Gastroesophageal sphincter (tissue), 4 donors: ENCODE measurements at regions not wholly inside any gene's neighbourhood (a gene's known extent, or its start where the extent isn't known, plus 50 kb on each side); places are given as distances from the start of the nearest gene placed in this dataset.
"Not testable (repeated sequence)": the region's sequence is repeated elsewhere in the genome, so short reads cannot be mapped to it uniquely, and the experiment has no call there.

Source experiments
- ATAC-seq: fragments of 150-250 bp; one replicate; pipeline ENCODE4 v1.9.1; 2016; ENCODE audit warnings: mild to moderate bottlenecking, moderate library complexity
- H3K27ac ChIP-seq, 4 donors: fragments of 200-600 bp; sonication (generic) in 3 of 4; 1 replicate in 3 of 4; 2 replicates in 1 of 4; pipeline ENCODE4 v1.5.1; 2016 to 2019
- H3K27me3 ChIP-seq: fragments of 200-600 bp; sonication (generic); one replicate; pipeline ENCODE4 v1.5.1; 2019
- H3K36me3 ChIP-seq, 2 donors: fragments of 200-600 bp; sonication (generic); one replicate each; pipeline ENCODE4 v1.5.1; 2019; ENCODE audit warnings: control low read depth in 1 of 2
- H3K4me1 ChIP-seq, 3 donors: fragments of 200-600 bp; sonication (generic); 1 replicate in 2 of 3; 2 replicates in 1 of 3; pipeline ENCODE4 v1.5.1; 2016 to 2019; ENCODE audit warnings: control low read depth in 2 of 3
- H3K4me3 ChIP-seq, 2 donors: fragments of 200-600 bp; sonication (generic); one replicate each; pipeline ENCODE4 v1.5.1; 2019; ENCODE audit warnings: mild to moderate bottlenecking in 1 of 2, moderate library complexity in 1 of 2
- H3K9me3 ChIP-seq, 3 donors: fragments of 200-600 bp; sonication (generic); one replicate each; pipeline ENCODE4 v1.5.1; 2017 to 2019; ENCODE audit warnings: control low read depth in 2 of 3
- CTCF ChIP-seq, 4 experiments: fragments of 200-600 bp in 2 of 4; fragments of 450-650 bp in 2 of 4; sonication (generic) in 1 of 4; IDR thresholded peaks; one replicate each; pipeline ENCODE4 v1.5.1; 2017 to 2019; ENCODE audit warnings: antibody characterized with exemption in 4 of 4, mild to moderate bottlenecking in 2 of 4, moderate library complexity in 2 of 4
- EP300 ChIP-seq: sonication (generic); formaldehyde crosslinking; IDR thresholded peaks from one replicate; pipeline ENCODE4 v1.6.1; 2017; ENCODE audit warnings: antibody characterized with exemption, mild to moderate bottlenecking
- POLR2A ChIP-seq, 2 donors: fragments of 450-650 bp; IDR thresholded peaks; one replicate each; pipeline ENCODE4 v1.6.1; 2017; ENCODE audit warnings: antibody characterized with exemption in 2 of 2, mild to moderate bottlenecking in 2 of 2, moderate library complexity in 1 of 2
- POLR2AphosphoS5 ChIP-seq: sonication (generic); formaldehyde crosslinking; IDR thresholded peaks from one replicate; pipeline ENCODE4 v1.6.1; 2017; ENCODE audit warnings: antibody characterized with exemption
- WGBS, 2 donors: methylation state at CpG; one replicate each; pipeline ENCODE4 v1.1.5; 2018; ENCODE audit warnings: low coverage in 1 of 2; 5-methylcytosine and 5-hydroxymethylcytosine counted together

GRCh38 chr22:48482771-48483170 is 1344.9 kb downstream of the BRD1 start:
- no peak for ATAC-seq
- no peak overlapping the region for H3K4me3 ChIP-seq
- H3K27me3 ChIP-seq = peaks cover 58% of the 10 kb centered on the region
- WGBS, 2 donors = 65 to 86% methylated on average over 2 of the region's 2 CpGs
- H3K4me1 ChIP-seq = no peaks in the 10 kb centered on the region
- no peak for TF ChIP-seq POLR2A (IDR thresholded peaks at IDR 0.05)
- no peak overlapping the region for H3K27ac ChIP-seq
- no peaks in the 10 kb centered on the region for H3K36me3 ChIP-seq
- H3K9me3 ChIP-seq = no peaks in the 10 kb centered on the region

- not testable (repeated sequence) for H3K4me3 ChIP-seq, H3K36me3 ChIP-seq, H3K27ac ChIP-seq, ATAC-seq, H3K9me3 ChIP-seq, H3K4me1 ChIP-seq
- H3K27me3 ChIP-seq = peaks cover 58% of the 10 kb centered on the region
- WGBS, 2 donors = 94 to 100% methylated on average over 2 to 9 of the region's 11 CpGs
These were observed 1345.5 kb downstream of the BRD1 start for GRCh38 chr22:48482198-48482597.

GRCh38 chr22:48481748-48482147 is 1345.9 kb downstream of the BRD1 start:
- H3K4me1 ChIP-seq = no peaks in the 10 kb centered on the region
- H3K36me3 ChIP-seq = no peaks in the 10 kb centered on the region
- WGBS, 2 donors = 100% methylated on average over 1 to 2 of the region's 2 CpGs
- no peak overlapping the region for H3K4me3 ChIP-seq
- H3K9me3 ChIP-seq = no peaks in the 10 kb centered on the region
- H3K27ac ChIP-seq = no peak overlapping the region
- TF ChIP-seq POLR2AphosphoS5 (no peak), POLR2A (IDR thresholded peaks at IDR 0.05) (no peak)
- H3K27me3 ChIP-seq = peaks cover 56% of the 10 kb centered on the region
- no peak for ATAC-seq

DNA sequence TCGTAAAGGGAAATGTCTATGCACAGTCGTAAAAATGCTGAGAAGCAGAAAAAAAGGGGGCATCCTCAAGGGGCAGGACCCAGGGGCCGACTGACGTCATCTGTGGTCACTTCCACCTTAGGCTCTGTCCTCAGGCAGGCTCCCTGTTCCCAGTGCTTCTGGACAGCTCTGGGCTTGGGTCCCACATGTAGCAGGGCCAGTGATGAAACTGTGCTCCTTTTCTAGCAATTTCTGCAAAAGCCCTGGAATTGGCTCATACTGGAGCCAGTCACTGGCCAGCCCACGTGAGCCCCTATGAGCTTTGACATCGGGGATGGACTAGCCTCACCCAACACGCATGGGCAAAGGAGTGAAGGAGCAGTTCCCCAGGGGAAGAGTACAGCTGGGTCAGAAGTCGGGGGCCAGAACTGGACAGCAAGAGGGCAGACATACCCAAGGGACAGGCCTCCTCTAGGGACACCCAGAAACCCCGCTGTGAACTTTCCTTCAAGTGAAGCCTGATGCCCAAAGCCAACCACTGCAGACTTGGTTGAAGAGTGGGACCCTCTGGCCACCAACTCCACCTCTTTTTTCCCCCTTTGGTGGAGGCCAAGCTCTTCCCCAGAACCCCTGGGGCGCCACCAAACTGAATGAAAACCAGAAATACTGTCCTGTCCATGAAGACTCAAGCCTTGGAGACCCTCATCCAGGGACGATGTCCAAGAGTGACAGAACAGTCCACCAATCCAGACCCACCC is 1349.0 kb downstream of the BRD1 start:
- Histone ChIP-seq H3K9me3 (no peaks in the 10 kb centered on the region), H3K4me1 (no peaks in the 10 kb centered on the region), H3K4me3 (no peak overlapping the region), H3K27me3 (peaks cover 63% of the 10 kb centered on the region), H3K36me3 (no peaks in the 10 kb centered on the region), H3K27ac (no peak overlapping the region)
- no peak for TF ChIP-seq POLR2AphosphoS5
- TF ChIP-seq POLR2A (IDR thresholded peaks at IDR 0.05) = no peak
- TF ChIP-seq EP300 = no peak
- no peak for TF ChIP-seq CTCF (IDR thresholded peaks at IDR 0.05)
- ATAC-seq = no peak
- 80 to 93% methylated on average over 3 to 6 of the region's 11 CpGs for WGBS, 2 donors

DNA sequence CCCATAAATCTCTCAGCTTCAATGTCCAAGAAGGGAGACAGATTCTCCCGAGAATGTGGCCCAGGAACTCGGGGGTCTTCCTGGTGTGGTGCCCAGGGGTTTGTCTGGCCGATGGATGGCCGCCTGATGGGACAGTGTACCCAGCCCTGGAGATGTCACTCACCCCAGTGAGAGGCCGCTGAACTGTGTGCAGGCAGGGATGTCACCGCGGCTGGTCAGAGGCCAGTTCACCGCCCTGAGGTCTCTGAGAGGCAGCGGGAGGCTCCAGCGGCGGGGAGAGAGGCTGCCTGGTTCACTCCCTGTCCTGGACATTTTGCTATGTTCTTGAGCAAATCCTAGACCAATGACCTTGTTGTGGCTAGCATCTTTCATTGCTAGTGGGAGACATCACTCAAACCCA is 1349.5 kb downstream of the BRD1 start:
- Histone ChIP-seq H3K36me3 (no peaks in the 10 kb centered on the region), H3K9me3 (no peaks in the 10 kb centered on the region), H3K4me3 (no peak overlapping the region), H3K4me1 (no peaks in the 10 kb centered on the region), H3K27ac (no peak overlapping the region), H3K27me3 (peaks cover 69% of the 10 kb centered on the region)
- ATAC-seq = no peak
- TF ChIP-seq POLR2AphosphoS5 = no peak
- TF ChIP-seq EP300 = no peak
- no peak for TF ChIP-seq POLR2A (IDR thresholded peaks at IDR 0.05)
- no peak for TF ChIP-seq CTCF (IDR thresholded peaks at IDR 0.05)
- WGBS, 2 donors = 63 to 87% methylated on average over 2 to 7 of the region's 11 CpGs

GRCh38 chr22:48477031-48477721 is 1350.5 kb downstream of the BRD1 start:
- no CpG with 5 or more reads among the region's 22 CpGs for WGBS, 2 donors

GRCh38 chr22:48476577-48476976 is 1351.1 kb downstream of the BRD1 start:
- no peak for ATAC-seq
- Histone ChIP-seq H3K36me3 (no peaks in the 10 kb centered on the region), H3K27me3 (peaks cover 61% of the 10 kb centered on the region), H3K27ac (no peak overlapping the region), H3K4me1 (no peaks in the 10 kb centered on the region), H3K4me3 (no peak overlapping the region), H3K9me3 (no peaks in the 10 kb centered on the region)
- TF ChIP-seq EP300 (no peak), POLR2AphosphoS5 (no peak), POLR2A (IDR thresholded peaks at IDR 0.05) (no peak), CTCF (IDR thresholded peaks at IDR 0.05) (no peak)
- 100% methylated on average over 2 of the region's 5 CpGs; no CpG with 5 or more reads in 1 of the 2 donors for WGBS, 2 donors

More at GRCh38 chr22:48477031-48477721, 1350.5 kb downstream of the BRD1 start:
- no peak overlapping the region for H3K27ac ChIP-seq
- peaks cover 67% of the 10 kb centered on the region for H3K27me3 ChIP-seq
- no peaks in the 10 kb centered on the region for H3K4me1 ChIP-seq
- H3K4me3 ChIP-seq = no peak overlapping the region
- TF ChIP-seq POLR2A (IDR thresholded peaks at IDR 0.05) = no peak
- H3K36me3 ChIP-seq = no peaks in the 10 kb centered on the region
- ATAC-seq = no peak
- H3K9me3 ChIP-seq = no peaks in the 10 kb centered on the region
